DOHH2 (cell line): ENCODE measurements at regions not wholly inside any gene's neighbourhood (a gene's known extent, or its start where the extent isn't known, plus 50 kb on each side); places are given as distances from the start of the nearest gene placed in this dataset.

Experiments used
- CTCF ChIP-seq: fragments of 200-600 bp; sonication (generic); IDR thresholded peaks from one replicate; pipeline ENCODE4 v1.5.1; 2014; ENCODE audit warnings: antibody characterized with exemption, mild to moderate bottlenecking, low read depth, low read length; ENCODE audit not compliant: poor library complexity, severe bottlenecking
- EZH2phosphoT487 ChIP-seq: fragments of 200-600 bp; sonication (generic); IDR thresholded peaks from 2 replicates; pipeline ENCODE4 v1.6.1; 2017; ENCODE audit warnings: borderline replicate concordance, mild to moderate bottlenecking, antibody characterized with exemption, low read length, moderate library complexity, mixed read lengths

DNA sequence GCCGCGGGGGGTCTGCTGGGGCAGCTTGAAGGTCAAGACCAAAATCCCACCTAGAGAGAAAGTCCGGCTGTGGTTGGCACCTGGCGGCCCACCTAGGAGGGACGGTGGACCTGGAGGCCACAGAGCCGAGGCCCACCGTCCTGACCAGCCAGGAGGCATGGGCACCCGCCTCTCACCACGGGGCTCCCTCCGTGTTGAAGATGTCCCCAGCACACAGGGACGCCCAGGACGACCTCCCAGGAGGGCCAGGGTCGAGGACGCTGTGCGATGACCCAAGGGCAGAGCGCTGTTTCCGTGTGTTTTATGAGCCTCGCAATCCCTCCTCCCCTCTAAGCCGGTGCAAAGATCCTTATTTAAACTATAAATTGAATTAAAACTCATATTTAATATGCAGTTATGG lies 131.2 kb downstream of the C16orf95 start:
- TF ChIP-seq CTCF (no peak), EZH2phosphoT487 (no peak)
